GM12892 (cell line): ENCODE measurements at regions not wholly inside any gene's neighbourhood (a gene's known extent, or its start where the extent isn't known, plus 50 kb on each side); places are given as distances from the start of the nearest gene placed in this dataset.

Experiments
- POLR2A ChIP-seq: IDR thresholded peaks from 2 replicates; pipeline ENCODE4 v1.6.1; 2011; ENCODE audit warnings: low read depth, low read length, control low read depth
- POLR2AphosphoS5 ChIP-seq: IDR thresholded peaks from 2 replicates; pipeline ENCODE4 v1.6.1; 2011; ENCODE audit warnings: low read depth, low read length, control low read depth
- TAF1 ChIP-seq: IDR thresholded peaks from 2 replicates; pipeline ENCODE4 v1.6.1; 2011; ENCODE audit warnings: low read depth, mild to moderate bottlenecking, control low read depth, low read length, borderline replicate concordance

DNA sequence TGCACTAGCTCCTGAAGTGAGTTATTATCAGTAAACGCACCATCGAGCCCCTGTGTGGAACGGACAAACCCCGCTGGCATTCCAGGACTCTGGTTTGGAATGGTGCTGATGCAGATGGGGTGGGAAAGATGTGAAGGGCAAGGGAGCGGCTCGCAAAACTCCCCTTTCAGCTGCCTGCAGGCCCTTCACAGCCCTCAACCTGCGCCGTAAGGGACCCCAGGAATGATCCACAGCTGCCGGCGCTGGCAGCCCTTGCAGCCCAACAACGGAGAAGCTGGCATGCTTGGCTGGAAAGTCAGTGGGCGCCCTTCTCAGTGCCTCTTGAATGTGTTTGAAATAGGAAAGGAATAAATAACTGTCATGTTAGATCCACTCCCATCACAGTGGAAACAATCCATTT is 1445.5 kb downstream of the BRD1 start:
- TF ChIP-seq POLR2A (no peak), TAF1 (no peak), POLR2AphosphoS5 (no peak)
